ENCODE measurements at regions not wholly inside any gene's neighbourhood (a gene's known extent, or its start where the extent isn't known, plus 50 kb on each side); places are given as distances from the start of the nearest gene placed in this dataset.
"Not testable (repeated sequence)": the region's sequence is repeated elsewhere in the genome, so short reads cannot be mapped to it uniquely, and the experiment has no call there.

GRCh38 chr10:2548071-2548470 is 519.3 kb upstream of the PFKP start:
- DNase-seq, result no peak
- Histone ChIP-seq H3K36me3 (no peaks in the 10 kb centered on the region), H3K4me3 (no peak overlapping the region), H3K27me3 (no peaks in the 10 kb centered on the region), H3K4me1 (no peaks in the 10 kb centered on the region), H3K27ac (no peak overlapping the region), H3K9me3 (no peaks in the 10 kb centered on the region)
- ATAC-seq, result no peak
- intact Hi-C loops (cut with DNase I), result no loop called here
- TF ChIP-seq POLR2A (IDR thresholded peaks at IDR 0.05) (no peak), CTCF (IDR thresholded peaks at IDR 0.05) (no peak)

DNA sequence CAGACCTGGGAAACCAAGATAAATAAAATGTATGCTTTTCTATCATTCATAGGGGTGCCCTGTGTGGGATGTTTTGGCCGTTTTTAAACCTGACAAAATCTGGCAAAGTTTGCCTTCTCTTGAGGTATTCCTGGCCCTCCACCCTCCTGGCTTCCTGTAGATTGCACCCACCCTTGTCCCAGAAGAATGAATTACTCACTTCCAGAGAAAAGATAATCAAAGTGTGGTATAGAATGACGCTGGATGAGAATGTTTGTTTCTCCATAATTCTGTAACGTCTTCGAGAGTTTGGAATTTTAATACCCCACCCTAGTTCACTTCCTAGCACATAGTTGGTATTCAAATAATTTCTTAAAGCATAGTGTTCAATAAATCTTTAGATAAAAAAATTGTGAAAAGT is 519.7 kb upstream of the PFKP start:
- H3K36me3 ChIP-seq, result no peaks in the 10 kb centered on the region
- ATAC-seq, result no peak
- no peak overlapping the region for H3K27ac ChIP-seq
- H3K27me3 ChIP-seq, result no peaks in the 10 kb centered on the region
- no peak for DNase-seq
- no peaks in the 10 kb centered on the region for H3K9me3 ChIP-seq
- H3K4me3 ChIP-seq, result no peak overlapping the region
- no peaks in the 10 kb centered on the region for H3K4me1 ChIP-seq
- WGBS (ENCODE audit: insufficient coverage, low coverage, low lambda C conversion rate, missing lambda C conversion rate), result 23% methylated on average over 4 of the region's 4 CpGs
- intact Hi-C loops (cut with DNase I), result no loop called here
- TF ChIP-seq CTCF (IDR thresholded peaks at IDR 0.05) (no peak), POLR2A (IDR thresholded peaks at IDR 0.05) (no peak)

DNA sequence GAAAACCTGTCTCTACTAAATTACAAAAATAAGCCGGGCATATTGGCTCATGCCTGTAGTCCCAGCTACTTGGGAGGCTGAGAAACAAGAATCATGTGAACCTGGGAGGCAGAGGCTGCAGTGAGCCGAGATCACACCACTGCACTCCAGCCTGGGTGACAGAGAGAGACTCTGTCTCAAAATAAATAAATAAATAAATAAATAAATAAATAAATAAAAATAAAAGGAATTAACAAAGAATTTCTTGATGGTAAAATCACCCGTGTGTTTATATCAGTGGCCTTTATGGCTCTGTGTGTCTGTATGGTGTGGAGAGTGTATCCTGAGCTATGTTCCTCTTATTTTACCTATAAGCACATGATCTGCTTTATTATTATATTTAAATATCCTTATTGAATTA is 520.5 kb upstream of the PFKP start:
- H3K4me1 ChIP-seq; H3K27me3 ChIP-seq; H3K4me3 ChIP-seq; H3K27ac ChIP-seq; ATAC-seq; DNase-seq; H3K9me3 ChIP-seq; intact Hi-C loops (cut with DNase I); H3K36me3 ChIP-seq: not testable (repeated sequence)
- 73% methylated on average over 3 of the region's 3 CpGs for WGBS (ENCODE audit: insufficient coverage, low coverage, low lambda C conversion rate, missing lambda C conversion rate)

GRCh38 chr10:2543974-2544373 is 523.4 kb upstream of the PFKP start:
- intact Hi-C loops (cut with DNase I), result no loop called here
- WGBS (ENCODE audit: insufficient coverage, low coverage, low lambda C conversion rate, missing lambda C conversion rate), result 33% methylated on average over 3 of the region's 3 CpGs
- no peaks in the 10 kb centered on the region for H3K9me3 ChIP-seq
- no peak for DNase-seq
- no peak overlapping the region for H3K4me3 ChIP-seq
- ATAC-seq, result no peak
- no peak overlapping the region for H3K27ac ChIP-seq
- no peaks in the 10 kb centered on the region for H3K4me1 ChIP-seq
- H3K27me3 ChIP-seq, result no peaks in the 10 kb centered on the region
- no peak for TF ChIP-seq CTCF (IDR thresholded peaks at IDR 0.05)
- TF ChIP-seq POLR2A (IDR thresholded peaks at IDR 0.05), result no peak
- no peaks in the 10 kb centered on the region for H3K36me3 ChIP-seq

GRCh38 chr10:2543142-2543886 is 524.0 kb upstream of the PFKP start:
- intact Hi-C loops (cut with DNase I), result no loop called here
- DNase-seq, result no peak
- 42% methylated on average over 5 of the region's 17 CpGs for WGBS (ENCODE audit: insufficient coverage, low coverage, low lambda C conversion rate, missing lambda C conversion rate)
- Histone ChIP-seq H3K4me1 (no peaks in the 10 kb centered on the region), H3K27me3 (no peaks in the 10 kb centered on the region), H3K4me3 (no peak overlapping the region), H3K36me3 (no peaks in the 10 kb centered on the region), H3K27ac (no peak overlapping the region), H3K9me3 (no peaks in the 10 kb centered on the region)
- no peak for ATAC-seq
- TF ChIP-seq POLR2A (IDR thresholded peaks at IDR 0.05) (no peak), CTCF (IDR thresholded peaks at IDR 0.05) (no peak)

Measured in right lobe of liver (tissue), 6 donors.